HTR-8/SVneo (cell line): ENCODE measurements at regions not wholly inside any gene's neighbourhood (a gene's known extent, or its start where the extent isn't known, plus 50 kb on each side); places are given as distances from the start of the nearest gene placed in this dataset.
A peak's percentile ranks its signal among the peaks of the same experiment; 100 is the strongest.

Source experiments
- DNase-seq: peaks from one replicate; pipeline ENCODE4 v3.0.0; 2011; ENCODE audit warnings: low spot score, mixed read lengths; ENCODE audit not compliant: insufficient read length
- FAIRE-seq: peaks from 2 replicates; lab custom pipeline; 2011; peaks lifted over from hg19 to GRCh38; lab: Jason Lieb, UNC

- DNase-seq (peak; percentile 87), FAIRE-seq (peak; percentile 97)
Measured at GRCh38 chr2:43131051-43131889, 95.1 kb downstream of the ZFP36L2 start.

DNA sequence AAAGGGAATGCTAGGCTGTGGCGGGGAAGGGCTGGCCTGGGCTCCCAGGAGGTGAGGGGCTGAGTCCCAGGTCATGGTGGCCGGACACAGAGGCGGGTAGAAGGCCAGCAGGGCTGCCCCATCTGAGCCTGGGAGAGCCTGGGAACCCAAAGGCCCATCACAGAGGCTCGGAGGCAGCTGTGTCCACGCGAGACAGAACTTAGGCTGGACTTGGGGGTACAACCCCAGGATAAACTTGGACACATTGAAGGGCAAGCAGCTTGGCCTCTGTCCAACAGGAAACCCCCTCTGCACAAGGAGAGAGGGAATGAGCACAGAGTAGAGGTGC lies 95.9 kb downstream of the ZFP36L2 start:
- no peak for FAIRE-seq
- DNase-seq = no peak

- DNase-seq (no peak), FAIRE-seq (peak; percentile 76)
Measured at GRCh38 chr2:43129676-43130547, 96.5 kb downstream of the ZFP36L2 start.

GRCh38 chr2:43128559-43128955 lies 97.8 kb downstream of the ZFP36L2 start:
- DNase-seq (no peak), FAIRE-seq (peak; percentile 28)

DNA sequence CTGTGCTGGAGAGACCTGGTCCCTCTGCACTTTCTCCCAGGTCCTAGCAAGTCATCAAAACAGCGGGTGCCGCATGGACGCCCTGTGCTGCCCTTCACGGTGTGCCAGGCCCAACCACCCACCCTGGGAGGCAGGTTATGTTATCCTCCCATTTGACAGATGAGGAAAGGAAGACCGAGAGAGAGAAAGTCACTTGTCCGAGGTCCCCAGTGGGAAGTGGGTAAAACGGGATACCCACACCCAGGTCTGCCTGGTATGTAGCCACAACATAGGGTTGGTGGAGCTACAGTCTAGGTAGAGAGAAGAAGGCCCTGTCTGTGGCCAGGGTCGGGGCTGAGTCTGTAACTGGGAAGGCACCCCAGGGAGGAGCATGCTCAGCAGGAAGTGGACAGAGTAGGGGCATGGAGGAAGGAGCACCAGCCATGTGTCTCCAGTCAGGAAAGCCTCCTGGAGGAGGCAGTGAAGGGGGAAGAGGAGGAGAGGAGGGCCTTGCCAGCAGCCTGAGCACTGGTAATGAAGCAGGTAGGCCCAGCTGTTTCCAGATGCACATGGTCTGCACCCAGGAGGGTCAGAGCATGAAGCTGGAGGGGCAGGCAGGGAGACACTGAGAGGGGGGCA lies 98.4 kb downstream of the ZFP36L2 start:
- no peak for DNase-seq
- no peak for FAIRE-seq

DNA sequence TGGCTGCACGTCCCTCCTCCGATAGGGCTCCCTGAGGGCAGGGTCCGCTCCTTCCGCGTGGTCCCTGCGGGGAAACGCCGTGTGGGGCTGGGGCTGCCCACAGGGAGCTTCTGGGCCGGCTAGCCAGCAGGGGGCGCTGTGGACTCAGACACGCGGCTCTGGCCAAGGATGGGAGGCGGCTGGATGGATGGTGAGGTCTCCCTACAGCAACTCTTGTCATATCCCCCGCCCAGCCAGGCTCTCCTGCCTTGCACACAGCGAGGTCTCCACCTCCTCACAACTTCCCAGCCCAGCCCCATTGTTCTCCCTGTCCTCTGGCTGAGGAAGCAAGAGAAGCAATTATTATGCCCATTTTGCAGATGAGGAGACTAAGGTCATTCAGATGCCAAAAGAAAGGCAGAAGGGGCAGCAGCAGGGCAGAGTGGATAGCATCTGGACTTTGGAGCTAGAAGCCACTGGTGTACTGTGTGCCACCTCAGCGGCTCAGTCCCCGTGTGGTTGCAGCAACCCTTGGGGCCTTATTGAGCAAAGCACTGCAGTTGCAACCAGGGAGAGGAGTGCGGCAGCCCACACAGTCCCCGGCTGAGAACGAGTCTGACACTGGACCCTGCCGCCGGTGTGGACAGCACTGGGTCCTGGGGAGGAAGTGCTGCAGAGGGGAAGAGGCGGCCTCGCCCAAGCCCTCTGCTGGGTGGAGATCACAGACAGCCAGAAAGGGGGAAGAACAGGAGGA lies 99.0 kb downstream of the ZFP36L2 start:
- no peak for FAIRE-seq
- DNase-seq = no peak

DNA sequence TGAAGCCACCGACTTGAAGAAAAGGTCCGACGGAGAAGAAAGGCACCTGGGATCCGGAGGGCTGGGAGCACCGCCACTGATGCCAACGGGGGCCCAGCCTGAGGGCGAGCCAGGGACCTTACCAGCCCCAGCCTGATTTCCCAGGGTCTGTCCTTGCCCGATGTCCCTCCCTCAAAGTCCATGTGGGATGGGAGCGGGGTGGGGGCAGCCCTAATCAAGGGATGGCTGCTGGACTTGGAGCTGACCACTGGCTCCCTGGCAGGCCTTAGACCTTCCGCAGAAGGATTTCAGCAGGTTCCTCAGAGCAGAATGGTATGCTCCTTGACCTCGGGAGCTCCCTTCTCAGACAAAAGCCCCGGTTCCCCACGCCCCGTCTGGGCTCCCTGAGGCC lies 99.6 kb downstream of the ZFP36L2 start:
- FAIRE-seq (no peak), DNase-seq (no peak)

- peak; percentile 20 for FAIRE-seq
- no peak for DNase-seq
Measured at GRCh38 chr2:43125090-43125998, 101.1 kb downstream of the ZFP36L2 start.

DNA sequence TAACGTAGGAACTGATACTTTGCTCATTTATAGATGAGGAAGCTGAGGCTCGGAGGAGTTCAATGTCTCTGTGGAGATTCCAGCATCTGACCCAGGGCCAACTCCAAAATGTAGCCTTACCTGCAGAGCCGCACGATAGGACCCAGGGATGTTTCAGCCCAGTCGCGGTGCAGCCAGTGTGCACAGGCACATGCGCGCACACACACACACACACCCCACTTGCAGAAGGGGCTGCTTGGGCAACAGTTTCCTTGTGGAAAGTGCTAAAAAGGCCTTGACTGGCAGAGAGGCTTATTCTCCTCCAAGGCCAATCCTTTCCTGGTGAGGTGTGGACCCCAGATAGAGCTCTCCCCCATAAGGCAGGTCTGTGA lies 101.7 kb downstream of the ZFP36L2 start:
- no peak for FAIRE-seq
- no peak for DNase-seq

- DNase-seq (no peak), FAIRE-seq (peak; percentile 76)
Measured at GRCh38 chr2:43123981-43124686, 102.3 kb downstream of the ZFP36L2 start.

DNA sequence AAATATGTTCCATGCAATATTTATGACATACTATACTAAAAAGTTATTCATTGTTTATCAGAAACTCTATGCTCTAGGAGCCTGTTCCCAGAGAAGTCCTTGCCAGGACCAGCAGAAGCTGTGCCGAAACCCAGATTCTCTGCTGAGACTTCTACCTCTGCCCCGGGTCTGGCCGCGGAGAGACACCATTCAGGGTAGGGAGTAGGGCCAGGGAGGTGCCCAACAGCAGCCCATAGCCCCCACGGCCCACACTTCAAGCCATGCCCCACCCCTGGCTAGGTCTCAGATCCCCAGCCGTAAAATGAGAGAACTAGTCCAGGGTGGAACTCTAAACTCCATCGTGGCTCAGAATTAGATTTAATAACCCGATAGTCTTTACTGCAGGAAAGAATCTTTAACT lies 102.9 kb downstream of the ZFP36L2 start:
- FAIRE-seq (no peak), DNase-seq (no peak)

GRCh38 chr2:43123028-43123427 lies 103.4 kb downstream of the ZFP36L2 start:
- no peak for FAIRE-seq
- DNase-seq = no peak

- FAIRE-seq = peak; percentile 4
- no peak for DNase-seq
Measured at GRCh38 chr2:43121580-43122314, 104.7 kb downstream of the ZFP36L2 start.

- FAIRE-seq = no peak
Measured at GRCh38 chr2:43119303-43119702, 107.1 kb downstream of the ZFP36L2 start.

GRCh38 chr2:43117521-43118143 lies 108.8 kb downstream of the ZFP36L2 start:
- no peak for FAIRE-seq
- DNase-seq = no peak

More at GRCh38 chr2:43119303-43119702, 107.1 kb downstream of the ZFP36L2 start:
- DNase-seq = no peak

GRCh38 chr2:43116988-43117387 lies 109.4 kb downstream of the ZFP36L2 start:
- FAIRE-seq = no peak

GRCh38 chr2:43115881-43116280 lies 110.5 kb downstream of the ZFP36L2 start:
- FAIRE-seq (no peak), DNase-seq (no peak)

More at GRCh38 chr2:43116988-43117387, 109.4 kb downstream of the ZFP36L2 start:
- no peak for DNase-seq
